ENCODE measurements at regions not wholly inside any gene's neighbourhood (a gene's known extent, or its start where the extent isn't known, plus 50 kb on each side); places are given as distances from the start of the nearest gene placed in this dataset.

GRCh38 chr5:124278636-124279035 is 467.8 kb downstream of the ZNF608 start:
- no peak overlapping the region for H3K4me2 ChIP-seq
- H3K36me3 ChIP-seq (ENCODE audit: insufficient read depth) = no peaks in the 10 kb centered on the region
- no peaks in the 10 kb centered on the region for H3K27me3 ChIP-seq (ENCODE audit: insufficient read depth, low read depth)
- no peak overlapping the region for H2AFZ ChIP-seq (ENCODE audit: low read depth)
- H3K79me2 ChIP-seq (ENCODE audit: insufficient read depth, low read depth) = no peaks in the 10 kb centered on the region
- TF ChIP-seq CTCF (conservative IDR thresholded peaks at IDR 0.05; ENCODE audit: low read depth, low read length) = no peak
- H3K4me1 ChIP-seq (ENCODE audit: low read depth, poor library complexity, severe bottlenecking) = no peaks in the 10 kb centered on the region
- H3K27ac ChIP-seq = no peak overlapping the region
- H3K4me3 ChIP-seq (IDR thresholded peaks at IDR 0.05; ENCODE audit: insufficient read depth, low read depth, low read length) = no peak overlapping the region
- no peak overlapping the region for H3K9ac ChIP-seq
- H4K20me1 ChIP-seq (ENCODE audit: insufficient read depth) = no peaks in the 10 kb centered on the region

GRCh38 chr5:124277767-124278545 is 468.5 kb downstream of the ZNF608 start:
- H2AFZ ChIP-seq (ENCODE audit: low read depth) = no peak overlapping the region
- H3K27me3 ChIP-seq (ENCODE audit: insufficient read depth, low read depth) = no peaks in the 10 kb centered on the region
- no peak overlapping the region for H3K4me3 ChIP-seq (IDR thresholded peaks at IDR 0.05; ENCODE audit: insufficient read depth, low read depth, low read length)
- H4K20me1 ChIP-seq (ENCODE audit: insufficient read depth) = no peaks in the 10 kb centered on the region
- H3K4me2 ChIP-seq = no peak overlapping the region
- no peak overlapping the region for H3K9ac ChIP-seq
- no peak overlapping the region for H3K27ac ChIP-seq
- no peaks in the 10 kb centered on the region for H3K36me3 ChIP-seq (ENCODE audit: insufficient read depth)
- no peaks in the 10 kb centered on the region for H3K4me1 ChIP-seq (ENCODE audit: low read depth, poor library complexity, severe bottlenecking)
- no peak for TF ChIP-seq CTCF (conservative IDR thresholded peaks at IDR 0.05; ENCODE audit: low read depth, low read length)
- H3K79me2 ChIP-seq (ENCODE audit: insufficient read depth, low read depth) = no peaks in the 10 kb centered on the region

GRCh38 chr5:124276166-124276565 is 470.3 kb downstream of the ZNF608 start:
- no peaks in the 10 kb centered on the region for H4K20me1 ChIP-seq (ENCODE audit: insufficient read depth)
- TF ChIP-seq CTCF (conservative IDR thresholded peaks at IDR 0.05; ENCODE audit: low read depth, low read length) = no peak
- H3K4me3 ChIP-seq (IDR thresholded peaks at IDR 0.05; ENCODE audit: insufficient read depth, low read depth, low read length) = no peak overlapping the region
- H3K9ac ChIP-seq = no peak overlapping the region
- H3K79me2 ChIP-seq (ENCODE audit: insufficient read depth, low read depth) = no peaks in the 10 kb centered on the region
- no peak overlapping the region for H2AFZ ChIP-seq (ENCODE audit: low read depth)
- no peak overlapping the region for H3K27ac ChIP-seq
- no peaks in the 10 kb centered on the region for H3K4me1 ChIP-seq (ENCODE audit: low read depth, poor library complexity, severe bottlenecking)
- H3K36me3 ChIP-seq (ENCODE audit: insufficient read depth) = no peaks in the 10 kb centered on the region
- no peaks in the 10 kb centered on the region for H3K27me3 ChIP-seq (ENCODE audit: insufficient read depth, low read depth)
- H3K4me2 ChIP-seq = no peak overlapping the region

DNA sequence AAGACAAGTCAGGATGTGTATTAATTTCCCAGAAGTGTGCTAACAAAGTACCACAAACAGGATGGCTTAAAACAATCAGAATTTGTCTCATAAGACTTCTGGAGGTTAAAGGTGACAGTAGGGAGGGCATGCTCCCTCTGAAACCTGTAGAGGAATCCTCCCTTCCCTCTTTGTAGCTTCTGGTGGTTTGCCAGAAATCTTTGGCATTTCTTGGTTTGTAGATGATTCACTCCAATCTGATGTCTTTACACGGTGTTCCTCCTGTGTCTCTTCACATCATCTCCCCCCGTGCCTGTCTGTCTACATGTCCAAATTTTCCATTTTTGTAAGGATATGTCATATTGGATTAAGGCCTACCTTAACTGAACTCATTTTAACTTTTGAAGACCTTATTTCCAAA is 471.5 kb downstream of the ZNF608 start:
- TF ChIP-seq CTCF (conservative IDR thresholded peaks at IDR 0.05; ENCODE audit: low read depth, low read length) = no peak
- H3K9ac ChIP-seq = no peak overlapping the region
- H3K36me3 ChIP-seq (ENCODE audit: insufficient read depth) = no peaks in the 10 kb centered on the region
- no peaks in the 10 kb centered on the region for H3K79me2 ChIP-seq (ENCODE audit: insufficient read depth, low read depth)
- H3K4me1 ChIP-seq (ENCODE audit: low read depth, poor library complexity, severe bottlenecking) = no peaks in the 10 kb centered on the region
- H3K27ac ChIP-seq = no peak overlapping the region
- no peak overlapping the region for H3K4me2 ChIP-seq
- no peaks in the 10 kb centered on the region for H4K20me1 ChIP-seq (ENCODE audit: insufficient read depth)
- no peak overlapping the region for H2AFZ ChIP-seq (ENCODE audit: low read depth)
- H3K4me3 ChIP-seq (IDR thresholded peaks at IDR 0.05; ENCODE audit: insufficient read depth, low read depth, low read length) = no peak overlapping the region
- H3K27me3 ChIP-seq (ENCODE audit: insufficient read depth, low read depth) = no peaks in the 10 kb centered on the region
